ENCODE measurements at regions not wholly inside any gene's neighbourhood (a gene's known extent, or its start where the extent isn't known, plus 50 kb on each side); places are given as distances from the start of the nearest gene placed in this dataset.
"Not testable (repeated sequence)": the region's sequence is repeated elsewhere in the genome, so short reads cannot be mapped to it uniquely, and the experiment has no call there.

DNA sequence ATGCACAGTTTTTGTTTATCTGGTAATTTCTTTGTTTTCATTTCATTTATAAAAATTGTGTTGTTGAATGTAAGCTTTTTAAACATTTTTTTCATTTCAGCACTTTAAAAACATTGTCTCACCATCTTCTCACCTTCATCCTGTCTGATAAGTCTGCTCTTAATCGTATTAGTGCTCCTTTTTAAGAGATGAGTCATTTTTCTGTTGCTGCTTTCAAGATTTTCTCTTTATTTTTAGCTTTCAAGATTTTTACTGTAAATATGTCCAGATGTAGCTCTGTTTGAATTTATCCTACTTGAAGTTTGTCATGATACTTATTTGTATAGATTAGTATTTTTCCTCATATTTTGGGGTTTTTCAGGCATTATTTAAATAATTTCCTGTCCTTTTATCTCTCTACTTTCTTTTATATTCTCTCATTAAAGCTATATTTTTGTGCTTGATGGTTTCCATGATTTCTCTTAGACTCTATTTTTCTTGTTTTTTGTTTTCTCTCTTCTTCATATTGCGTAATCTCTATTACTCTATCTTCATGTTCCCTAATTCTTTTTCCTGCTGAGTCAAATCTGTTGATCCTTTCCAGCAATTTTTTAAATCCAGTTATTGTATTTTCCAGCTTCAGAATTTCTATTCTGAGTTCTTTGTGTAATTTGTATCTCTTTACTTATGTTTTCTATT, 1400.4 kb upstream of the PCDH7 start:
- H3K4me3 ChIP-seq (ENCODE audit: low read length) = no peak overlapping the region
- H3K36me3 ChIP-seq (ENCODE audit: control insufficient read depth, insufficient read depth, low read length) = no peaks in the 10 kb centered on the region
- H3K27me3 ChIP-seq (ENCODE audit: control insufficient read depth, insufficient read depth, low read length) = no peaks in the 10 kb centered on the region
- WGBS (ENCODE audit: insufficient coverage, insufficient read length) = no CpG with 5 or more reads among the region's 2 CpGs
- H3K9me3 ChIP-seq (ENCODE audit: control insufficient read depth, insufficient read depth, low read length) = no peaks in the 10 kb centered on the region
- H3K27ac ChIP-seq (ENCODE audit: low read length) = no peak overlapping the region
- no peak for DNase-seq (ENCODE audit: low read depth, low spot score)
- H3K4me1 ChIP-seq (ENCODE audit: control insufficient read depth, insufficient read depth, low read length) = no peaks in the 10 kb centered on the region

- H3K4me1 ChIP-seq (ENCODE audit: control insufficient read depth, insufficient read depth, low read length) = no peaks in the 10 kb centered on the region
- DNase-seq (ENCODE audit: low read depth, low spot score) = no peak
- no peak overlapping the region for H3K27ac ChIP-seq (ENCODE audit: low read length)
- no CpG with 5 or more reads among the region's 6 CpGs for WGBS (ENCODE audit: insufficient coverage, insufficient read length)
- H3K9me3 ChIP-seq (ENCODE audit: control insufficient read depth, insufficient read depth, low read length) = no peaks in the 10 kb centered on the region
- no peaks in the 10 kb centered on the region for H3K27me3 ChIP-seq (ENCODE audit: control insufficient read depth, insufficient read depth, low read length)
- H3K36me3 ChIP-seq (ENCODE audit: control insufficient read depth, insufficient read depth, low read length) = no peaks in the 10 kb centered on the region
- no peak overlapping the region for H3K4me3 ChIP-seq (ENCODE audit: low read length)
These were observed 1399.1 kb upstream of the PCDH7 start for GRCh38 chr4:29320947-29321620.

- Histone ChIP-seq H3K36me3 (ENCODE audit: control insufficient read depth, insufficient read depth, low read length) (no peaks in the 10 kb centered on the region), H3K9me3 (ENCODE audit: control insufficient read depth, insufficient read depth, low read length) (no peaks in the 10 kb centered on the region), H3K4me3 (ENCODE audit: low read length) (no peak overlapping the region), H3K27ac (ENCODE audit: low read length) (no peak overlapping the region), H3K4me1 (ENCODE audit: control insufficient read depth, insufficient read depth, low read length) (no peaks in the 10 kb centered on the region), H3K27me3 (ENCODE audit: control insufficient read depth, insufficient read depth, low read length) (no peaks in the 10 kb centered on the region)
- no peak for DNase-seq (ENCODE audit: low read depth, low spot score)
- WGBS (ENCODE audit: insufficient coverage, insufficient read length) = no CpG with 5 or more reads among the region's 2 CpGs
These were observed 1394.2 kb upstream of the PCDH7 start for GRCh38 chr4:29326004-29326403.

DNA sequence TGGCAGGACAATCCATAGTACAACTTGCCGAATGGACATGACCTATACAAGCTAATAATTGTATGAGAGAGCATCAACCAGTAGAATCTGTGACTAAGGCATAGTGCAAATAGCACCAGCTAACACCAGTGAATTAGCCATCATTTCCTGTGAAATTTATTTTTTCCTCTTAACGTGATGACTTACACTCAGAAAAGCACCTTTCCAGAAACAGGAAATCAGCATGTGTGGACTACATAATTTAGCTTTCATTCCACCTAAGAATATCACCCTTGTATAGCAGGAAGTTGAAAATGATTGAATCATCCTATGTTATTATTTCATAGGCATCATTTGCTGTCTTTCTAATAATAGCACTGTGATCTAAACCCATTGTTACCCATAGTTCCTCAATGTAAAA, 1393.4 kb upstream of the PCDH7 start:
- no peak for DNase-seq (ENCODE audit: low read depth, low spot score)
- no peak overlapping the region for H3K27ac ChIP-seq (ENCODE audit: low read length)
- no CpG with 5 or more reads among the region's 2 CpGs for WGBS (ENCODE audit: insufficient coverage, insufficient read length)
- no peaks in the 10 kb centered on the region for H3K27me3 ChIP-seq (ENCODE audit: control insufficient read depth, insufficient read depth, low read length)
- H3K9me3 ChIP-seq (ENCODE audit: control insufficient read depth, insufficient read depth, low read length) = no peaks in the 10 kb centered on the region
- no peak overlapping the region for H3K4me3 ChIP-seq (ENCODE audit: low read length)
- H3K4me1 ChIP-seq (ENCODE audit: control insufficient read depth, insufficient read depth, low read length) = no peaks in the 10 kb centered on the region
- no peaks in the 10 kb centered on the region for H3K36me3 ChIP-seq (ENCODE audit: control insufficient read depth, insufficient read depth, low read length)

DNA sequence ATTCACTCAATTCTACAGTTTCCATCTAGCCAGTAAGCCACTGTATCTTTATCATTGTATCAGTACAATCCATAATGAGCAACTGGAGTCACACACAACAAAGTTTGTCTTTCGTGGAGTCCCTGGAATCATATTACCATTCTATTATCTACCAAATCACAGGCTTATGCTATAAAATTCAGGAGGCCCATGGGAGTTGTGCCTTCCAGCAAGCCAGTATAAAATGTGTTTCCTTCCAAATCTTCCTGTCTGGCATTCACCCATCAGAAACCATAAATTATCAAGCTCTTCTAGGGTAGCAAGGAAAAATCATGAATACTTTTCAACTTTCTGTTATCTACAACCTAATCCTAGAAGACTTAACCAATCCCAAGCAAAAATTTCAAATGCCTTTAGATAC, 1383.3 kb upstream of the PCDH7 start:
- Histone ChIP-seq H3K27ac (ENCODE audit: low read length) (no peak overlapping the region), H3K4me3 (ENCODE audit: low read length) (no peak overlapping the region), H3K27me3 (ENCODE audit: control insufficient read depth, insufficient read depth, low read length) (no peaks in the 10 kb centered on the region), H3K9me3 (ENCODE audit: control insufficient read depth, insufficient read depth, low read length) (no peaks in the 10 kb centered on the region), H3K4me1 (ENCODE audit: control insufficient read depth, insufficient read depth, low read length) (no peaks in the 10 kb centered on the region), H3K36me3 (ENCODE audit: control insufficient read depth, insufficient read depth, low read length) (no peaks in the 10 kb centered on the region)
- no CpG with 5 or more reads among the region's 1 CpG for WGBS (ENCODE audit: insufficient coverage, insufficient read length)
- DNase-seq (ENCODE audit: low read depth, low spot score) = no peak

DNA sequence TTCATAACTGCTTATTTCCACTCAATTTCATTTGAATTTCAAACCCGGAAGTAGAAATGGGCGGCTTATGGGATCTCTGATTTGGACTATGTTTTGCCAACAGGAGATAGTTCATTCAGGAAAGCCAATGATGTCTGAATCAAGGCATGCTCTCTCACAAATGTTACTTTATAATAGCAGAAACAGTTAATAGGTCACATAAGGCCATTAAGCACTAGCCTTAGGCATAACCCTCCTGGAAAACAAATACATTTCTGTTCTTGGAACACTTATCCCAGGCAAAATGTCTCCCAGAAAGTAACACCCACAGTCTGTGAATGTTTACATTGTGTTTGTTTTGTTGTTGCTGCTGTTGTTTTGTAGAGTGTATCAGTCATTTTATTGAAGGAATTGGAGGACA, 1347.2 kb upstream of the PCDH7 start:
- Histone ChIP-seq H3K4me1 (ENCODE audit: control insufficient read depth, insufficient read depth, low read length) (no peaks in the 10 kb centered on the region), H3K27ac (ENCODE audit: low read length) (no peak overlapping the region), H3K27me3 (ENCODE audit: control insufficient read depth, insufficient read depth, low read length) (no peaks in the 10 kb centered on the region), H3K36me3 (ENCODE audit: control insufficient read depth, insufficient read depth, low read length) (no peaks in the 10 kb centered on the region), H3K4me3 (ENCODE audit: low read length) (no peak overlapping the region), H3K9me3 (ENCODE audit: control insufficient read depth, insufficient read depth, low read length) (no peaks in the 10 kb centered on the region)
- no CpG with 5 or more reads among the region's 2 CpGs for WGBS (ENCODE audit: insufficient coverage, insufficient read length)
- no peak for DNase-seq (ENCODE audit: low read depth, low spot score)

- WGBS (ENCODE audit: insufficient coverage, insufficient read length) = no CpG with 5 or more reads among the region's 1 CpG
These were observed 1344.5 kb upstream of the PCDH7 start for GRCh38 chr4:29375716-29376115.

GRCh38 chr4:29378237-29378636, 1341.9 kb upstream of the PCDH7 start:
- H3K9me3 ChIP-seq (ENCODE audit: control insufficient read depth, insufficient read depth, low read length) = not testable (repeated sequence)

More at GRCh38 chr4:29375716-29376115, 1344.5 kb upstream of the PCDH7 start:
- no peaks in the 10 kb centered on the region for H3K27me3 ChIP-seq (ENCODE audit: control insufficient read depth, insufficient read depth, low read length)
- H3K4me1 ChIP-seq (ENCODE audit: control insufficient read depth, insufficient read depth, low read length) = no peaks in the 10 kb centered on the region
- no peaks in the 10 kb centered on the region for H3K36me3 ChIP-seq (ENCODE audit: control insufficient read depth, insufficient read depth, low read length)
- no peak overlapping the region for H3K27ac ChIP-seq (ENCODE audit: low read length)
- no peak for DNase-seq (ENCODE audit: low read depth, low spot score)
- no peak overlapping the region for H3K4me3 ChIP-seq (ENCODE audit: low read length)
- no peaks in the 10 kb centered on the region for H3K9me3 ChIP-seq (ENCODE audit: control insufficient read depth, insufficient read depth, low read length)

DNA sequence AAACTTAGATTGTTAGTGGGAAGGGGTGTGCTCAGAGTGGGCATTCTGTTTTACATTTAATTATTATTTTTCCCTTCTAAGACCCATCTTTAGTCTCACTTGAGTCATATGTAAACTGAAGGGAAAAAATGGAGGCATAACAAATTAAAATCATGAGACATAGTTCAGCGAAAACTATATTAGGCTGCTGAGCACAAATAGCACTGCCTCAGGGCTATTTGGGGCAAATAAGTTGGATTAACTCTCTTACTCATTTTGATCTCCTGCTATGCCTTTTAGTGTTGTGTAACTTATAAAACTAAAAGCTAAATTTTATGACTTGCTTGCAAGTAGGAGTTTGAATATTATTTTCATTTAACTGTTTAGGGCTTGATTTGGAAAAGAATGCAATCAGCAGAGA, 1329.2 kb upstream of the PCDH7 start:
- Histone ChIP-seq H3K9me3 (ENCODE audit: control insufficient read depth, insufficient read depth, low read length) (no peaks in the 10 kb centered on the region; the same call in 1 of the 2 replicates), H3K4me3 (ENCODE audit: low read length) (no peak overlapping the region), H3K36me3 (ENCODE audit: control insufficient read depth, insufficient read depth, low read length) (no peaks in the 10 kb centered on the region), H3K4me1 (ENCODE audit: control insufficient read depth, insufficient read depth, low read length) (no peaks in the 10 kb centered on the region), H3K27me3 (ENCODE audit: control insufficient read depth, insufficient read depth, low read length) (no peaks in the 10 kb centered on the region), H3K27ac (ENCODE audit: low read length) (no peak overlapping the region)
- WGBS (ENCODE audit: insufficient coverage, insufficient read length) = no CpG with 5 or more reads among the region's 1 CpG
- no peak for DNase-seq (ENCODE audit: low read depth, low spot score)

More at GRCh38 chr4:29378237-29378636, 1341.9 kb upstream of the PCDH7 start:
- H3K27ac ChIP-seq (ENCODE audit: low read length); H3K4me3 ChIP-seq (ENCODE audit: low read length); DNase-seq (ENCODE audit: low read depth, low spot score); H3K36me3 ChIP-seq (ENCODE audit: control insufficient read depth, insufficient read depth, low read length); H3K27me3 ChIP-seq (ENCODE audit: control insufficient read depth, insufficient read depth, low read length); H3K4me1 ChIP-seq (ENCODE audit: control insufficient read depth, insufficient read depth, low read length): not testable (repeated sequence)

- no peaks in the 10 kb centered on the region for H3K36me3 ChIP-seq (ENCODE audit: control insufficient read depth, insufficient read depth, low read length)
- H3K27me3 ChIP-seq (ENCODE audit: control insufficient read depth, insufficient read depth, low read length) = no peaks in the 10 kb centered on the region
- no peak overlapping the region for H3K4me3 ChIP-seq (ENCODE audit: low read length)
- no peaks in the 10 kb centered on the region for H3K9me3 ChIP-seq (ENCODE audit: control insufficient read depth, insufficient read depth, low read length)
- no CpG with 5 or more reads among the region's 3 CpGs for WGBS (ENCODE audit: insufficient coverage, insufficient read length)
- DNase-seq (ENCODE audit: low read depth, low spot score) = no peak
- H3K27ac ChIP-seq (ENCODE audit: low read length) = no peak overlapping the region
- H3K4me1 ChIP-seq (ENCODE audit: control insufficient read depth, insufficient read depth, low read length) = no peaks in the 10 kb centered on the region
These were observed 1315.1 kb upstream of the PCDH7 start for GRCh38 chr4:29405116-29405515.

DNA sequence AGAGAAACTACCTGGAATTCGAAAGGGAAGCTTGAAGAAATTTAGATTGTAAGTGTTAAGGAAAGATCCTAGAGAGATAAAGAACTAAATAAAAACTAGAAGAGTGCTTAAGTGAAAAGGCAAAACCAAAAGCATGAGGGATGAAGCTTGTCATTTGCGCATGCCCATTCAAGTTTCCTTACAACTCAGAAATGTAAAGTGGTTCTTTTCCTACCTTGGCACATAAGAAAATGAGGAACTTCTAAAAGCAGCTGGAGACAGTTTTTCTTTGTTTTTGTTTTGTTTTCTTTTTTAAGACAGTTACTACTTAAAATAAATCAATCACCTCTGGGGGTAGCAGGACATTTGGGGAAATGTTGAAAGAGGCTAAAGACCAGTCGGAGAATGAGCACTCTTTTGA, 1304.4 kb upstream of the PCDH7 start:
- H3K27ac ChIP-seq (ENCODE audit: low read length) = no peak overlapping the region
- no peaks in the 10 kb centered on the region for H3K4me1 ChIP-seq (ENCODE audit: control insufficient read depth, insufficient read depth, low read length)
- no peaks in the 10 kb centered on the region for H3K27me3 ChIP-seq (ENCODE audit: control insufficient read depth, insufficient read depth, low read length)
- H3K36me3 ChIP-seq (ENCODE audit: control insufficient read depth, insufficient read depth, low read length) = no peaks in the 10 kb centered on the region
- 100% methylated on average over 1 of the region's 3 CpGs for WGBS (ENCODE audit: insufficient coverage, insufficient read length)
- no peak for DNase-seq (ENCODE audit: low read depth, low spot score)
- H3K4me3 ChIP-seq (ENCODE audit: low read length) = no peak overlapping the region
- H3K9me3 ChIP-seq (ENCODE audit: control insufficient read depth, insufficient read depth, low read length) = no peaks in the 10 kb centered on the region
